A549 (cell line): ENCODE measurements at regions not wholly inside any gene's neighbourhood (a gene's known extent, or its start where the extent isn't known, plus 50 kb on each side); places are given as distances from the start of the nearest gene placed in this dataset.

Source experiments
- RAD21 ChIP-seq, 2 experiments: fragments of >200 bp in 1 of 2; sonication (Bioruptor Twin) in 1 of 2; formaldehyde crosslinking in 1 of 2; IDR thresholded peaks in 1 of 2; conservative IDR thresholded peaks in 1 of 2; 2 replicates in 1 of 2; 3 replicates in 1 of 2; pipeline ENCODE4 v1.6.1; 2012 to 2018; ENCODE audit warnings: inconsistent platforms in 1 of 2
- ZC3H11A ChIP-seq: fragments of 450-650 bp; IDR thresholded peaks from 2 replicates; pipeline ENCODE4 v1.6.1; 2014; ENCODE audit warnings: antibody characterized with exemption, mild to moderate bottlenecking
- TF ChIP-seq, protein P1 (sequence below): fragments of >200 bp; sonication (Bioruptor Twin); formaldehyde crosslinking; IDR thresholded peaks from 3 replicates; pipeline ENCODE4 v1.5.1; 2016

DNA sequence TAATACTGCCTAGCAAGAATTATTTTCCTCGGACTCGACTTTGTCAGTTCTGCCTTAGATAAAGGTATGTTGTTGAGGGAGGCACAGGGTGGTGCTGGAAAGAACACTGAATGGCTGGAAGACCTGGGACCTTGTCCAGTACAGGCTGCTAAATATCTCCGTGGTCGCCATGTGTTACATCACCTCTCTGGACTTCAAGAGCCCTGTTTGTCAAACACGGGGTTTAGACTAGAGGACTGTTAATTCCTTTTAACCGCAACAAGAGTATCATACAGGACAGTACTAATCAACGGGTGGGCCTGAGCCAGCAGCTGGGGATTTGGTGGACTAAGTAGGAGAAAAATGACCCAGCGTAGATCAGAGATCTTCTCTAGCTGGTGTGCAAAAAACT, 476.3 kb downstream of the LRIG3 start:
- no peak for TF ChIP-seq ZC3H11A
- TF ChIP-seq, protein P1, sequence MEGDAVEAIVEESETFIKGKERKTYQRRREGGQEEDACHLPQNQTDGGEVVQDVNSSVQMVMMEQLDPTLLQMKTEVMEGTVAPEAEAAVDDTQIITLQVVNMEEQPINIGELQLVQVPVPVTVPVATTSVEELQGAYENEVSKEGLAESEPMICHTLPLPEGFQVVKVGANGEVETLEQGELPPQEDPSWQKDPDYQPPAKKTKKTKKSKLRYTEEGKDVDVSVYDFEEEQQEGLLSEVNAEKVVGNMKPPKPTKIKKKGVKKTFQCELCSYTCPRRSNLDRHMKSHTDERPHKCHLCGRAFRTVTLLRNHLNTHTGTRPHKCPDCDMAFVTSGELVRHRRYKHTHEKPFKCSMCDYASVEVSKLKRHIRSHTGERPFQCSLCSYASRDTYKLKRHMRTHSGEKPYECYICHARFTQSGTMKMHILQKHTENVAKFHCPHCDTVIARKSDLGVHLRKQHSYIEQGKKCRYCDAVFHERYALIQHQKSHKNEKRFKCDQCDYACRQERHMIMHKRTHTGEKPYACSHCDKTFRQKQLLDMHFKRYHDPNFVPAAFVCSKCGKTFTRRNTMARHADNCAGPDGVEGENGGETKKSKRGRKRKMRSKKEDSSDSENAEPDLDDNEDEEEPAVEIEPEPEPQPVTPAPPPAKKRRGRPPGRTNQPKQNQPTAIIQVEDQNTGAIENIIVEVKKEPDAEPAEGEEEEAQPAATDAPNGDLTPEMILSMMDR = no peak
- TF ChIP-seq RAD21 (conservative IDR thresholded peaks at IDR 0.05 in 1 of 2, IDR thresholded peaks at IDR 0.05 in 1 of 2) = no peak
